GM19035 (cell line): ENCODE measurements at regions not wholly inside any gene's neighbourhood (a gene's known extent, or its start where the extent isn't known, plus 50 kb on each side); places are given as distances from the start of the nearest gene placed in this dataset.
"Not testable (repeated sequence)": the region's sequence is repeated elsewhere in the genome, so short reads cannot be mapped to it uniquely, and the experiment has no call there.

Experiments used
- ATAC-seq: cut with Tn5 transposase; IDR thresholded peaks from one replicate; pipeline ENCODE4 v1.9.1; 2021; ENCODE audit not compliant: unreplicated experiment

DNA sequence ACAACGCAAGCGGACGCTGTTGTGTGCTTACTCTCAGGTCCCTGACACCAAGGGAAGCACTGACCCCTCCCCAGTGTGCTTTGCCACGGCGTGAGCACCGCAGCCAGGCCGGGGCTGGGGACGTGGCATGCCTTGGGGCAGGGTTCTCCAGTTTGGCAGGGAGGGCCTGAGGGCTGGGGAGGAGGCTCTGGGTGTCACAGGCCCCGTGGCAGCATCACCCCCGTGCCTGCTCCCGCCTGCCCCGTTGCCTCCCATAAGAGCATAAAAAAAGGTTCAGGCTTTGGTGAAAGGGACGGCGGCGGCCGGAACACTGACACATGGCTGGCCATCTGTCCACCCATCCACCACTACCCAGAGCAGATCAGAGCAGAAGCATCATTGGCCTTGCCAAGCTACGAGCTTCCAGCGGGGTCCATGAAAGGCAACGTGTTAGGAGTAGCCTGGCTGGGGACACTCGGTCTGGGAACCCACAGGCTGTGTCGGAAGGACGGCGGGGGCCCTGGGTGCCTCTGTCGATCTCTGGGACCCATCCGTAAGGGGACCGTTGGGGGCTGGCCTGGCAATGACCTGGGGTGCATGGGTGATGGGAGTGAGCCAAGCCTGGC, 183.0 kb downstream of the IGLL1 start:
- no peak for ATAC-seq

DNA sequence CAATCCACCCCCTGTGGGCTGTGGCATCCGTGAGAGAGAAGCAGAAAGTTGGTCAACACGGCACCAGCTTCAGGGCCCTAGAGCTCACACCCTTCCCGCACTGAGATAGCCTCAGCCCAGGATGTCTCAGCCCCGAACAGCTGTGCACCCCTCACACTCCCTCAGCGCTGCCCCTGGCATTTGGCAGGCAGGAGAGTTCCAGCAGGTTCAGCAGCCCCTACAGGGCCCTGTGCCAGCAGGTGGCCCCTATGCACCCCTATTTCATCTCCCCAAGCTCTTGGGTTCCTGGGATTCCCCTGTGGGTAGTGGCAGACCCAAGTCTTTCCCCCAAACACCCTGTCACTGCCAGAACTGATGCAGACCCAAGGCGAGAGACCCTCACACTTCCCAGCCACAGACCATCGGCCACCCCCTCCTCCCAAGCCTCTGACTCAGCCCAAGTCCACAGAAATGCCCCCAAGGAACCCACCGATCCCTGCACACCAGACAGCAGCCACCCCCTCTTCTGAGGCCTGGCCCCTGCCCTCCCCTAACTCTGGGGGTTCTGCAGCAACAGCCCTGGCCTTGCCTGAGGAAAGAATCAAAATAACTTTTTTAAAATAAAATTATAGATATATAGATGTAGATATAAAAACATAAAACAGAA, 183.6 kb downstream of the IGLL1 start:
- ATAC-seq: no peak

DNA sequence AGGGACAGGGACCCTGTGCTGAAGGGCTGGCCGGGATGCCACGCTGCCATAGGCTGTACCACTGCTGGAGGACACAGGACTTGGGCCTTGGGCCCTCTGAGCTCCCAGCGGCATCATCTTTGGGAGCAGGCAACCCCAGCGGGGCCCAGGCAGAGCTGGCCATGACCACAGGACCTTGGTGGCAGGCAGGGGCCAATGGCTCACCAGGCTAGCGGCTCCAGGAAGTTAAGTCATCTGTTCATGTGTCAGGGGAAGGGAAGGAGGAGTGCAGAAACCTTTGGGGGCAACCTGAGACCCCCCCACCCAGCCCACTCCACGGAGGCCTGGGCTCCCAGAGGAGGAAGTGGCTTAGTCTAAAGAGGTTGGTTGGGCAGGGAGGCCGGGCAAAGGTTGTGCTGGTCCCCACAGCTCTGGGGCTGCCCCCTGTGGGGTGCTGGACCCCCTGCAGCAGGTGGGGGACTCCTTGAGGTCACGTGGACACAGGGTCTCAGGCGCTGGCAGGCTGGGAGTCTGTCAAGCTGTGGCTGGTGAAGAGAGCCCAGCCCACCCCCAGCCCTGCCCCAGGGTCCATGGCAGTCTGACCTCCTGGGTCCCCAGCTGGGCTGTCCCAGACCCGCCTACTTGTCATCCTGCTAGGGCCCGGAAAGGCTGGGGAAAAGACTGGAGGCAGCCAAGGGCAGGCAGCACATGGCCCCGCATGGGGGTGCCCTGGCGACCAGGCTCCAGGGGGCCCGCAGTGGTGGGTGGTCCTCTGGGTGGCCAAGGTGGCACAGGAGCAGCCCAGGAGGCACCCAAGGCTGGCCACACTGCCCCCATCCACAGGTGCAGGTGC, 184.3 kb downstream of the IGLL1 start:
- no peak for ATAC-seq

DNA sequence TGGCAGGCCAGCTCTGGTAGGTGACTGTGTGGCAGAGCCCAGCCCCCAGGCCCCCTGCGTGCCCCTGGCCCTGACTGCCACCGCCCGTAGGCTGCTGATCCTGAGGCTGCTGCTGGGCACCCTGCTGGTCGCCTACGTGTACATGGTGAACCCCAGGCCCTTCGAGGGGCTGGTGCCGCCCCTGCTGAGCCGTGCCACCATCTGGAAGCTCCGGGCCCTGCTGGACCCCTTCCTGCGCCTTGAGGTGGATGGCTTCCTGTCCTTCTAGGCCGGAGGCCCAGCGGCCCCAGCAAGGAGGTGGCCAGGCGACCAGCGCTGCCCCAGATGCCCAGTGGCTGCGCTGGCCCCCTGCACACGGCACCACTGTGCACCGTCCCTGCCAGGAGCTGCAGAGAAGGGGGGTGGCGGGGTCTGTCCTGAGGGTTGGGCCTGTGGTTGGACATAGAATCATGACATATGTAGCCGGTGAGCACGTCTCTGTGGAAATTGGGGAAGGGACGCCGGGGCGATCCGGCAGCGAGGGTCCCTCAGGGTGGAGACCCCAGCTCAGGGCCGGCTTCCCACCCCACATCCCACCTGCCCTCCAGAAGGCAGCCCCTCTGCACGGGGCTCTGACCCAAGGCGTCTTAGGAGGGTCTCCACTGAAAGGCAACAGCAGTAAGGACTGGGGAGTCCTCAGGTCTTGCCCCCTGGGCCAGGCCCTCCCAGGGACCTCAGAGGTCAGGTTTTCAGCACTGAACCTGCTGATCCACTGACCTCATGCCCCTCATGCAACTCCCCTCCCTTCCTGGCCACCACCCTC, 185.4 kb downstream of the IGLL1 start:
- no peak for ATAC-seq

DNA sequence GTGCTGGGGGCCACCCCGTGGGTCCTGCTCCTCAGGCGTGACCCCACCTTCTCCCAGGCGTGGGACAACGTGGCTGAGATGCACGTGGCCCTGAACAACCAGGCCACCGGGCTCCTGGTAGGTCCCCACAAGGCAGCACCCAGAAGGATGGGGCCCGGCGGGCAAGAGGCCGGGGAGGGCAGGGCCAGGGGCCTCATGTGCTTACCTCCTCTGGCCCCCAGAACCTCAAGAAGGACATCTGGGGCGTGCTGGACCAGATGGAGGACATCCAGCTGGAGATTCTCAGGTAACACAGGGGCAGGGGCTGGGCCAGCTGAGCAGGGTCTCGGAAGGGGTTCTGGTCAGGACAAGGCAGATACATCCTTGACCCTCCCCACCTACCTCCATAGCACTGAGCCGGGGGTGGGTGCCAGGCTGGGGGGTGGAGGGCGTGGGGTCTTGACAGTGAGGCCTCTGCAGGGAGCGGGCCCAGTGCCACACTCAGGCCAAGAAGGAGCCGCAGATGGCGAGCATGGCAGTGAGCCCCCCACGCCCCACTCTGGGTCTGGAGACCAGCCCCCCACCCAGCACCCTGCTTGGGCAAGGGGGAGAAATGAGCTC, 186.3 kb downstream of the IGLL1 start:
- no peak for ATAC-seq

DNA sequence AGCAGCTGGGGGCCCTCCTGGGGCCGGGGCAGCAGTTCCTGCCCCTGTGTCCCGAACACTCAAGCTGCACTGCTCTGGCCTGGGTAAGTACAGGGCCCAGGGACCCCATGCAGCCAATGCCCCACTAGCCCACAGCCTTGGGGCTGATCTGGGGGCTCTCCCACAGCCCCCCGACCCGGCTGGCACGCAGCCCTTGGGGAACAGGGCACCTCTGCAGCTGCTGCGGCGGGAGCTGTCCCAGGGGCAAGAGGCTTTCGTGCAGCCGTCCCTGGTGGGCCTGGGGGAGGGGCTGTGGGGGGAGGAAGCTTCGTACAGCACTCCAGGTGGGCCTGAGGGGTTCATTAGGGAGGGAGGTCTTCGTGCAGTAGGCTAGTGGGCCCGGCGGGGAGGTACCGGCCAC, 186.9 kb downstream of the IGLL1 start:
- not testable (repeated sequence) for ATAC-seq

DNA sequence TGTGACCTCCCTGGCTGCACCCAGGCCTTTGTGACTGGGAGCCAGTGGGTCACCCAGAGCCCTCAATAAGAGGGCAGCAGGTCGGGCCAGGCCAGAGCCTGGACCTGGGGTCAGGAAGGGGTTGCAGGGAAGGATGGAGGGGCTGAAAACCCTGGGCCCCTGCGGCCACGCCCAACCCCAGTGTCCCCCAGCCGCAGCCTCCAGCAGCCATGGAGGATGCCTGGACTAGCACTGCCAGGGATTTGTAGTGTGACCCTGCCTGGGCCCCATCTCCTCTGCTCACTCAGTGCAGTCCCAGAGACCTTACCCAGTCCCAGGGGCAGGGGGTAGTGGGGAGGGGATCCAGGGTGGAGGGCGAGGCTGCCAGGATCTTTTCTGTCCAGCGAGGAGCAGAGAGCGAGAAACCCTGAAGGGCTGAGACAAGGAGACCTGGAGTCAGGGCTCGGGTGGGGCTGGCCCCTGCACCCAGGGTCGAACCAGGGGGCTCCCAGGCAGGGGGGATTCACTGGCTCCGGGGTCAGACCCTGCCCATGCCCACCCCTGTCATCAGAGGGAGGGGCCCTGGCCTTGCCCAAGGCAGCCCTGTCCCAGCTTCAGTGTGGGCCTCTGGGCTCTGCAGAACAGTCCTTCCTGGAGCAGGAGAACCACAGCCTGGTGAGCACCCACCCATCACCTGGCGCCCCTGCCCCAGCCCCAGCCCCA, 187.5 kb downstream of the IGLL1 start:
- ATAC-seq: no peak

DNA sequence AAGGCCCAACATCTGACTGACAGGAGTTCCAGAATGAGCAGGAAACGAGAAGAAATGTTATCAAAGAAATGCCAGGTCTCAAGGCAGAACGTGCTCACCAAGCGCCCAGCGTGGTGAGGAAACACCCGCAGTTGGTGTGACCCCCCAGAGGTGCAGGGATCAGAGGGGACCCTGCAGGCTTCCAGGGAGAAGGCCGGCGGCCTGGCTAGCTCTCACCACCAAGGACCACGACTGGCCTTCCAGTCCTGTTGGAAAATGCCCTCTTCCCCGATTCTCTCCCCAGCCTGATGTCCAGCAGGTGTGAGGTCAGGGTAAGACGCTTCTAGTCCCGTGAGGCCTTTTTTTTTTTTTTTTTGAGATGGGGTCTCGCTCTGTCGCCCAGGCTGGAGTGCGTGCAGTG, 189.1 kb downstream of the IGLL1 start:
- no peak for ATAC-seq

DNA sequence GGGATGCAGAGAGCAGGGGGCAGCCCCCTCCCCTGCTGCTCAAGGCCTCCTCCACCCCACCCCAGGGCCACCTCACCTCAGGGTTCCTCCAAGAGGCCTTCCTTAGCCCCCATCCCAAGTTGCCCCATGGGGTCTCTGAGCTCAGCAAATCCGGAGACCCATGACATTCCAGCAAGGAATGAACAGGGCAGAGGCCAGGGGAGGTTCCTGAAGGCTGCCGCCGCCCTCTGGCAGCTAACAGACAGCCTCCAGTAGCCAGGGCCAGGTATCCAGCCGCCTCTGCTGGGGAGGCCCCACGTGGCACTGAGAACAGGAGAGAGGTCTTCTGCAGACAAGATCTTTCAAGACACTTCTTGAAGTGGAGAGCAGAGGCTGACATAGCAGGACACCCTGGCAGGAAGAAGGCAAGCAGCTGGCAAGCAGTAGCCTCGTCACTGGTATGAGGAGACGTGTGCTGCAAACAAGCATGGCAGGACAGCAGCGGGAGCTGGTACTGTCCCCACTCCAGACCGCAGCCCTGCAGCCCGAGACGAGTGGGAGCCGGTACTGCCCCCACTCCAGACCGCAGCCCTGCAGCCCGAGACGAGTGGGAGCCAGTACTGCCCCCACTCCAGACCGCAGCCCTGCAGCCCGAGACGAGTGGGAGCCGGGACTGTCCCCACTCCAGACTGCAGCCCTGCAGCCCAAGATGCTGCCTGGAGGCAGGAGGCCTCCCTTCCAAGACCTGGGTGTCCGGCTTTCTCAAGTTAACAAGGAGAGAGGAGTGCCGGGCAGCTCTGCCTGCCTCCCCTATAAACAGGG, 190.6 kb downstream of the IGLL1 start:
- no peak for ATAC-seq

DNA sequence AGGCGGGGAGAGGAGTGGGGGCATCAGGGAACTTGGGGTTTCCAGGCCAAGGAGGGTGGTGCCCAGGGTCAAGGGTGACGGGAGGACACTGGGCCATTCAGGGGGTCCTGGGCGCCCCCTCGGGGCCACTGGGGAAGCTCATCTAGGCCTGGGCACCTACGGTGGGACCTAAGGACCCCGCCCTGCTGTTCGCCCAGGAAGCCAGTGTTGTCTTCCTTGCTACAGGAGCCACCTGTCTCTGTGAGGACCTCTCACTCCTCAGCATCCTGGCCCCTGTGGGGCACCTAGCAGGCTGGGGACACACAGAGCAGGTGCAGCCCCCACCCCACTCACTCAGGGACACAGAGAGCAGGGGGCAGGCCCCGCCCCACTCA, 191.6 kb downstream of the IGLL1 start:
- ATAC-seq: no peak

DNA sequence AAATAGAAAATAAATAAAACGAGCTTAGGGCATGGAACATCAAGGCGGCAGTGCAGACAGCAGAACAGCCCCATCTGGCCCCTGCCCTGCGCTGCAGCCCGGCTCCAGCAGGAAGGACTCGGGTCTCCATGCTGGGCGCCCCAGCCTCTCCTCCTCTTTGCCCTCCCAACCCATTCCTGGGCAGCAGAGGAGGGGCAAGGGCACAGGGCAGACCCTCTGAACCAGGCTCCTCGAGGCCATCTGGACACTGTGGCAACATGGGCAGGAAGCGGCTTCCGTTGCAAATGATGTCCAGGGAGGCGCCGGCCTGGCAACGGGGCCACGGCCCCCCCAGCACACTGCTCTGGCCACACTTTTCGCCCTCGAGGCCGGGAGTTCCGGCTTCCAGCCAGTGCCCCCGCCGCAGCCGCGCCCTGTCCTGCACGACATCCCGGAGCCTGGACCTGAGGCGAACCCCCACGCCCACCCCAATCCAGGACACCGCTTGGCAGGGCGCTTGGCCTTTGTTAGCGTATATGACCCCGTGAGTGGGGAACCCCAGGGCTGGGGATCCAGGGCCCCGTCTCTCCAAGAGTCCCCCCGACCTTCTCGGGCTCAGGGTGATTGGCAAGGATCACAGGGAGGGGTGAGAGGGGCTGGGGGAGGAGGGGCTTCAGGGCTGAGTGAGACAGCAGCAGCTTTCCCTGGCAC, 192.1 kb downstream of the IGLL1 start:
- ATAC-seq: no peak

DNA sequence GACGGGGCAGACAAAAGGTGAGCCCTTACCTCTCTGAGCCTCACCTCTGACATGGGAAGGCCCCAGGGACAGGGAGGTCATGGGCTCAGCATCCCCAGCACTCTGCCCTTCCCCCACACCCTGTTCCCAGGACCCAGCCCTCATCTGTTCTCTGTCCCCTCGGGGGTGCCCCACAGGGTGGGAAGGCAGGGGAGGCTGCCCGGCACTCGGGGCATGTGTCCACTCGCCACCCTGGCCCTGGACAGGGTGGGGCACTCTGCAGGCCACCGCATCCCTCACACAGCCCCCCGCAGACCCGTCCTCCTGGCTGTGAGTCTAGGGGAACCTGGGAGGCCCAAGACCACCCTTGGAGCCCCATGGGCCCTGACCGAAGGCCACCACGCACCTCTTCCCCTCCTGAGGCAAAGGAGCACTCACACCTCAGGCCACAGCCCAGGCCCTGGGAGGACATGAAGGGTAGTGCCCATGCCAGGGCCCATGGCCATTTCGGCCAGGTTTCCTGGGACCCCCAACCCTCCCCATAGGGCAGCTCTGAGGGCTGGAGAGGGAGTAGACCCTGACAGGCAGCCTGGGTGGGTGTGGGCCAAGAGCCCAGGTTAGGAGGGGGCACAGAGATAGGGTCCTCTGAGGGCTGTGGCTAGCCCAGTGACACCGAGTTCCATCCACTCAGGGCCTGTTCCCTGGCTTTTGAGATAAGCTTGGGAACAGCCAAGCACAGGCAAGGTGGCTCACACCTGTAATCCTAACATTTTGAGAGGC, 193.1 kb downstream of the IGLL1 start:
- no peak for ATAC-seq

DNA sequence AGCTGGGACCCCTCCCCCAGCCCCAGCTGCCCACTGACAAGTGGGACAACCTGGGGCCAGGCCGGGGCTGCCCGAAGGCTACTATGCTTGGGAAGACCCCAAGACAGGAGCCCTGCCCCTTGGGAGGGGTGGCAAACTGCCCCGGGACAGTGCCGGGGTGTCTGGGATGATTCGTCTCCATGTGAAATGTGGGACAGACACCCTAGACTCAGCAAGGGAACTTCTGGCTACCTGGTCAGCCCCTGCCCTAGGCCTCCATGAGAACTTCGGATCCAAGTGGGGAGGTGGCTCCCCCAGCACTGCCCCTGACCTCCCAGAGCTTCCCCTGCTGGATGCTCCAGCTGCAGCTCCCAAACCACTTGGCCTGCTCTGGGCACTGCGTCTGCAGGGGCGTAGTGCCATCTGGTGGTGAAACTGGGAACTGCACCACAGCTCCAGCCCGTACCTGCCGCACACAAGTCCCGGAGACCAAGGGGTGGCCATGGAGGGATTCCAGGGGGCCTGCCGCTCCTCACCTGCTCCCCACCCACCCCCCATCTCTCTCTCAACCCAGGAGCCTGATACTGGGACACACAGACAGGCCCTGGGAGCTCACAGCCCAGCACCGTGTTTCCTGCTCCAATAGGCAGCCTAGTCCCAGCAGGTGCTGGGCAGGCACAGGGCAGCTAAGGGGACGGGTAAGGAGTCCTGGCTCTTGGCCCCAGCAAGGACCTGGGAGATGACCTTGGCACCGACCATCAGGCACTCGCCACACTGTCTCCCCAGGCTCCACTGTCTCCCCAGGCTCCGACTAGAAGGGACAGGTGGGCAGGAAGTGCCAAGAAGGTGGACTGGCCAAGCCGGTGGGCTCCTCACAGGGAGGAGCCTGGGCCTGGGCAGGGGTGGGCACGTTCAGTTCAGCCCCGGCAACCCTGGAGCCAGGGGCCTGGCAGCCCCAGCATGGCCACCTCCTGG, 194.1 kb downstream of the IGLL1 start:
- ATAC-seq: no peak

DNA sequence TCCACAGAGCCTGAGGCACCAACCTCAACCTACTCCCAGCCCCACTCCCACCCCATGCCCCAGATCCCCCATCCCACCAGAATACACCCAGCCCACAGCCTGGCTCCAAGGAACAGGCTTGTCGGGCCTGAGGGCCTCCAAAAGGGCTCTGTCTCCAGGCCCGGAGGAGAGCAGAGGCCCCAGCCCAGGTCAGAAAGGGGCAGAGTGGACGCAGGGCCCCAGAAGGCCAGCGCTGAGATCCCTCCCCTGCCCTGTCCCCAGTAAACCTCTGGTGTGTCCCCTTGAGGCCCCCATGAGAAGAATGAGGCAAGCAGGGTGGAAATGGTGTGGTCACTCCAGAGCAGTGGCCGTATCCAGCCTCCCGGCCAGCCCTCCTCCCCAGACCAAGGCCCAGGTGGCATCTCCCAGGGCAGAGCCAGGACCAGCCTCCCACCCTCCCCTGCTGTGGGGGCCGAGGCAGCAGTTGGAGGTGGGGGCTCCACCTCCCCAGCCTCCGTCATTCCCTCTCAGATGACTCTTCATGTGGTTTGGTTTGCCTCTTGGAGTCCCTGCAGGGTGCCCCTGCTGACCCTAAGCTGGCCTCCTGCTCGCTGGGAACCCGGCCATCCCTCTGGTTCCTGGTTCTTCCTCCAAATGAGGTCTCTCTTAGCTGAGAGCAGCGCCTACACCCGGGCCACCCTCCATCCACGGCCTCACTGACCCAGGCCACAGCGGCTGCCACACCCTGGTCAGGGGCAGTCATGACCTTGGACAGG, 195.0 kb downstream of the IGLL1 start:
- ATAC-seq: no peak

DNA sequence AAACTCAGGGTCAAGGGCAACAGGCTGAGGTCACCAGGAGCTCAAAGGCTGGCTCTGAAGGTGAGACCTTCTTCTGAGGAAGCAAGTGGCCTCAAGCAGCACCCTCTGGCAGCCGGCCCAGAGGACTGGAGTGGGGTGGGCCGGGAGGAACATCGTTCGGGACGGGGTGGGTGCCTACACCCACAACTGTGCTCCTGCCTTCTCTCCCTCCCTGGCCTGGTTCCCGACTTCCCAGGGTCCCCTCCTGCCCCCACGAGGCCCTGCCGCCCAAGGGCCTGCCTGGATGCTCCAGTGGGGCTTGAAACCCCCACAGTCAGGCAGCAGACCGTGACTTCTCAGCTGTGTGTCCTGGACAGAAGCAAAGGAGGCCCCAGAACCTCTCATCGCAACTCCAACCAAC, 195.7 kb downstream of the IGLL1 start:
- no peak for ATAC-seq
